ENCODE measurements at regions not wholly inside any gene's neighbourhood (a gene's known extent, or its start where the extent isn't known, plus 50 kb on each side); places are given as distances from the start of the nearest gene placed in this dataset.
"Not testable (repeated sequence)": the region's sequence is repeated elsewhere in the genome, so short reads cannot be mapped to it uniquely, and the experiment has no call there.

DNA sequence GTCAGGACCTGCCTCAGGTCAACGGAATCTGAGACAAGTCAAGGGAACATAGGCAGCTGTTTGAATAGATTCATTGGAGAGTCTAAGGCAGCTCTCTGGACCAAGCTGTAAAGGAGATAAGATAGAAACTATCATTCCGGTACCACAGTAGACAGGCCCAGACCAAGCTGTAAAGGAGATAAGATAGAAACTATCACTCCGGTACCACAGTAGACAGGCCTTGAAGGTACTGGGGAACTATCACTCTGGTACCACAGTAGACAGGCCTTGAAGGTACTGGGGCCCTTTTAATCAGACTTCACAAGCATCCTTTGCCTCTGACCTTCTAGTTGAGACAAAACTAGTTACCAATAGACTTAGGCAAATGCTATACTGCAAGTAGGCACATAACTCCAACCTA is 346.1 kb downstream of the DCDC2C start:
- DNase-seq = no peak

GRCh38 chr2:4053769-4054493 is 350.6 kb downstream of the DCDC2C start:
- no peak for DNase-seq

DNA sequence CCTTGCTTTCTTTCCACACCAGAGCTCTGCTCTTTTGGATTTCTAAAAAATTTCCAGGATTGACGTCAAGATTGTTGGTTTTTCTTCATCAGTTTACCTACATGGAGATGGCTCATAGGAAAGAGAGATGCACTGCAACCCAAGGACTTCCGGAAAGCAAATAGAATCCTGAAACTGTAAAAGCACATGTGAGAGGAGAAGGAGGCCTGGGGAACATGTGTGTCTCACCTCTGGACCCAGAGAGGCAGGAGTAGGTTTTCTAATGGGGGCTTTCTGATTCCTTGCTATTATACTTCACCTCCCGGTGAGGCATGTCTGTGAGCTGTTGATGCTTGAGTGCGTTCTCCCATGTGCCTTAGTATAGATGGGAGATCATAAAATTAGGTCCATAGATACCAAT is 362.8 kb downstream of the DCDC2C start:
- DNase-seq = no peak

DNA sequence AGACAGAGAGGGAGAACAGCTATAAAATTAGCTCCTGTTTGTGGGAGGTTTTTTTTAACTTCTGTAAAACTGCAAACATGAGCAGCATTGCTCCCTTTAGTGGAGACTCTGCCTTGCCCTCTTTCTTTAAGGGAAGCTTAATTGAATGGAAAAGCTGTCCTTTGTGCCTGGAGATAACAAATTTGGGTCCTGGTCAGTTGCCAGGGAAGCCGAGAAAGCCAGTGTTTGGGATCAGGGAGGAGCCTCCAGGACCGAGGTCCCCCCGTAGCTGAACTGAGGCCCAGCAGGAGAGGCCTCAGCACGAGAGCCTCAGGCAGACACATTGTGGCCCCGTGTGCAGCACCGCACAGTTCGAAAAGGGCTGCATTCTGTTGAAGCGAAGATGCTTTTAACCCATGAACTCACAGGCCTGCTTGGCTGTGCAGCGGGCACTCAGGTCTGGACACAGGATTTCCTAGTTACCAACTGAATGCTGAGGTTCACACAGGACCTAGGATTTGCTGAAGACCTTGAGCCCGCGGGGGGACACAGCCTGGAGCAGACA is 369.7 kb downstream of the DCDC2C start:
- no peak for DNase-seq

GRCh38 chr2:4077017-4077416 is 373.6 kb downstream of the DCDC2C start:
- no peak for DNase-seq

DNA sequence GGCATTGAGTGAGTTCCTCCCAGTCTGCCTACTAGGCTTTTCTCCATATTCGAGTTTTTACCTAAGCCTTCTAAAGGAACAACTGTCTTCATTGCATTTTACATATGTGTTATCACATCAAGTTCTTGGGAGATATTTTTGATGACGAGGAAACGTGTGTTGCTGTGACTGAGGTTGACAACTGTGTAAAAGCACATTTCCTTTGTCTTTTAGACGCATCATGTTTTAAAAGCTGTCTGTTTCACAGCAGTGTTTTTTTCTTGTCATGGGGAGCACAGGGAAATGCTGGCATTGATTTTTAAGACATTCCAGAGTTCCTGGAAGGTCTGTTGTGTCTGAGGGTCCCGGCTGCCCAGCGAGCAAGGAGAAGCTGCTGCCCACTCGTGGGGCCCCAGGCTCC is 381.8 kb downstream of the DCDC2C start:
- no peak for DNase-seq

DNA sequence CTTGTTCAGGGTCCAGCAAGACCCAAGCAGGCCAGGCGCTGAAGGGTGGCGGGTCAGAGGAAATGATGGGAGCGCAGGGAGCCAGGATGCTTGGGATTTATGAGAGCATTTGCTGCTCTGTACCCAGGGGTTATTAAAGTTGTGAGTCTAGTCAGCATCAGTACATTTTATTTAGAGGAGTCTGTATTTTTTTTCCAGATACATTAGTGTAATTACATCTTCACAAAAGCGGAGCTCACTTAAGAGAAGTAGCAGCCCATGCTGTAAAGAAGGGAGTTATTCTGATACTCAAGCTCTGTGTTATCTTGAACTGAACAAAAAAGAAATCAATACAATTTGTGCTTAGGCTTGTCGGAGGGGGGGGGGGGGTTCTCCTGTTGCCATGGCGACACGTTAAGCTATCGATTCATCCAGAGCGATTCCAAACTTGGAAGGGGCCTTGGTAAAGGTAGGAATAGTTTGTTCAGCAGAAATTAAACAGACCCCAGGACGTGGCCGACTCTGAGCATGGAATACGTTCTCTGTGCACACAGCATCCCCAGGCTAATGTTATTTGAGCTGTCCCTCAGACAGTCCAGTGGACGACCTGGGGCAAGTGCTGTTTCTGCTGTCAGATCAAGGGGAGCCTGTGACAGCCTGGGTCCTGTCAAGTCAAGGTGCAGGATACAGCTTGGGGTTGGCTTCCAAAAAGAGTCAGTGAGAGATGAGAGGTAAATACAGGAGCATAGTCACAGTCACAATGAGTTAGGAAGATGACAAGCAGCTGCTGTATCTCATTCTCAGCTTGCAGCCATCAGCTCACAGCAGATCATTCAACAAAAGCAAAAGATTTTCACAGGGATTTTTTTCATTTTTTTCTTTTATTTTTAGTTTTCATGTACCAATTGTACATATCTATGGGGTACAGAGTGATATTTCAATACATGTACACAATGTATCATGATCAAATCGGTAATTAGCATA is 387.6 kb downstream of the DCDC2C start:
- no peak for DNase-seq

GRCh38 chr2:4091869-4092268 is 388.5 kb downstream of the DCDC2C start:
- DNase-seq = no peak

DNA sequence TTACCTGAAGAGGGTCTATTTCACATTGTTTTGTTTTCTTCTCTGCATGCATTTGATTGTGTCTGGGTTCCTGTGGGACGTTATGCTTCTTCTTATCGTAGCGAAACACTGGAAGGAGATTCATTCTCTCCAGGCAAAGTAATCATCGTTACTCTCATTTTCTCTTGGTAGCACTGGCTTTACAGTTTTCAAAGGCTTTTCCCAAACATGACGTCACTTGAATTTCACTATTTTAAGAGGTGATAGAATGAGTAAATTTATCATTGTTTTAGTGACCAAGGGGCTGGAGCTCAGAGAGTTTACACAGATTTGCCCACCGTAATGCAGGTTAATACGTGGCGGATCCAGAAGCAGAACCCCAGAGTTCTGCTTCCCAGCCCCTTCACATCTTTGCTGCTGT is 391.4 kb downstream of the DCDC2C start:
- DNase-seq = no peak

DNA sequence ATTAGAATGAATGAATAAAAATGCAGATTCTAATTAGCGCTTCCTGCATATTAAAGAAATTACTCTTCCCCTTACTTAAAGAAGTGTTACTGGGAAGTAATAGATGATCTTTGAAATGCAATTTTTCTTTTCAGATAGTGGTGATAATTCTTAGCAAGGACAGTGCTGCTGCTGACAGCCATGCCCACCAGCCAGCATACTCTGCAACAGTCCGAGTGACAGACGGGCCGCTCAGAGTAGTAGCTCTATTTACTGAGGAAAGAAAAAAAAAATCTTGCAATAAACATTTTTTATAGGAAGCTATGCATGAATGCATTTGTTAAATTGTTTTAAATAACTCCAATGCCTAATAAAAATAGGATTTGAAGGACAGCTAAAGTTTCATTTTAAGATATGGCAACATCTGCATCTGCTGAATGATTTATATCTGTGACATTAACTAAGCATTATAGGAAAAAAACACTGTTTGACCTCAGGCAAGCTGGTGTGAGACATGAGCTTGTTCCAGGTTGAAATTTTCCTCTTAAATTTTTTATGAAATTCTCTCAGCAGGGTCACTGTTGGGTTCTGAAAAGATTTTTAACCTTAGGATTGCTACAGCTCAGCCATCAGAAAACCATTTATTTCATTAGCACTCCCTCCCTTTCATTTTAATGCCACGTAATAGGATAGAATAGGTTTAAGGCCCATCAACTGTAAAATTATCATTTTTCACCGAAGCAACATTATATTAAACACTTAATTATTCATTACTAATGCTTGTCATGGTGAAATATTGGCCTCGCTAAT is 393.8 kb downstream of the DCDC2C start:
- DNase-seq = no peak

GRCh38 chr2:4098137-4098536 is 394.8 kb downstream of the DCDC2C start:
- no peak for DNase-seq

DNA sequence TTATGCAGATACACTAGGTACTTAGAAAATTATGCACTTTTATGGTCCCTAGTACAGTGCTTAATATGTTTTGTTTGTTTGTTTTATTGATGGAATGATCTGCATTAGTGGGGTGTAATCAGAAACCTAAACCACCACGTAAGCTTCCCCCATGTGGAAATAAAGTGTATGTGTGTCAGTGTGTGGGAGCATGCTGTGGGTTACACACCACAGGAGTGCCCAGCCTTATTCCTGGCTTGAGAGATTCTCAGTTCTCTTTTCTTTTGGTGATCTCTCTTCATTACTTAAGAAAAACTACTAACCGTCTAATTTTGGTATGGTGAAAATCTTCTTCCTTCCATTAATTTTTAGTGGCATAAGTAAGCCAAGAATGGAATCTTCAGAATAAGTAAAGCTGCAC is 398.6 kb downstream of the DCDC2C start:
- DNase-seq = no peak

GRCh38 chr2:4107179-4107578 is 403.8 kb downstream of the DCDC2C start:
- no peak for DNase-seq

DNA sequence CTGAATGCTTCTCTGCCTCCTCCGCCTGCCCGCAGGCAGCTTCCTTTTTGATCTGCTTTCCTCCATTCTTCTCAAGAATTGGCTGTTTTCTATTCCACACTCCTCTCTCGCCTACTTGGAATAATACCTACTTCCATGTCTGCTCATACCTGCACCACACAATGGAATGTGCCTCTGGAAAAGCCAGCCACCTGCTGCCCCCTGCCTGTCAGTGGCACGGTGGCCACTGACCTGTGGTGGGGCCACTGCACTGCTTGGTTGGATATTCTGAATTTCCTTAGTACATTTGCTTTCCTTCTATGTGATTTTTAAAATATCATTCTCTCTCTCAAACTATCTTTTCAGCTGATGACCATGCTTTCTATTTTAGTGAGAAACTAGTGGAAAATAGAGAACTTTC is 406.9 kb downstream of the DCDC2C start:
- DNase-seq = no peak

- DNase-seq = not testable (repeated sequence)
These were observed 412.1 kb downstream of the DCDC2C start for GRCh38 chr2:4115435-4115834.

DNA sequence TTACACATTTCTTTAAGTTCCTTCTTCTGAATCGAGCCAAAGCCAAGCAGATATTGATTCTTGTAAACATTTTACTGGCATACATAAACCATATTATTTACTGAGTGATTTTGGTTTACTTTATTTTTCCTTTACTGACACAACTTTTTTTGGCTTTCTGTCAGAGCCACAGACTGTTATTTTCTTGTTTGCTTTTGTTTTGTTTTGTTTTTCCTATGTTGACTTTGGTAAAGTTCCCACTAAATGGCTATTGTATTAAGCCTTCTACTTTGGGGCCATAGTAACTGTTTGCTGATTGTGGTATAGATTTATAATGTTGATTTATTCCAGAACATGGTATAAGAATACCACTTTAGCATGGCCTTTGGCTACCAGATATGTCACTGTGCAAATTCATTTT is 419.4 kb downstream of the DCDC2C start:
- no peak for DNase-seq

DNA sequence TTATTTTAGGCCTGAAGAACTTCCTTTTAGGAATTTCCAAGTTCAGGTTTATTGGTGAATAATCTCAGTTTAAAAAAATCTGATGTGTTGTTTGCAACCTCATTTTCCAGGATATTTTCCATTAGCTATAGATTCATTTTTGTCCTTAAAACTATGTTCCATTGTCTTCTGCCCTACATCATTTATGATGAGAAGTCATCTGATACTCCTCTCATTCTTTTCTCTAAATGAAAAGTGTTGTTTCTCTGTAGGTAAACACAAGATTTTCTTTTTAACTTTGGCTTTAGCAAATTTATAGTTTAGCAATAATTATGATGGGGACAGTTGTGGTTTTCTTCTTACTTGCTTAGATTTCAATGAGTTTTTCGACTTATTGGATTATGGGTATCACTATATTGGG is 427.3 kb downstream of the DCDC2C start:
- DNase-seq = no peak

- DNase-seq = no peak
These were observed 431.5 kb downstream of the DCDC2C start for GRCh38 chr2:4134551-4135550.

GRCh38 chr2:4135765-4136164 is 432.4 kb downstream of the DCDC2C start:
- no peak for DNase-seq

- DNase-seq = no peak
These were observed 435.9 kb downstream of the DCDC2C start for GRCh38 chr2:4139316-4139715.

GRCh38 chr2:4139731-4140130 is 436.4 kb downstream of the DCDC2C start:
- DNase-seq = no peak
